Fibroblast of peridontal ligament (primary cell): ENCODE measurements at regions not wholly inside any gene's neighbourhood (a gene's known extent, or its start where the extent isn't known, plus 50 kb on each side); places are given as distances from the start of the nearest gene placed in this dataset.

Experiments used
- DNase-seq: peaks from one replicate; pipeline ENCODE4 v3.0.0-alpha.2; 2010; ENCODE audit errors: extremely low read depth

- DNase-seq, result no peak
Measured at GRCh38 chr2:144158096-144158495, 361.8 kb downstream of the ZEB2 start.

GRCh38 chr2:144156736-144157640 lies 362.9 kb downstream of the ZEB2 start:
- DNase-seq, result no peak

DNA sequence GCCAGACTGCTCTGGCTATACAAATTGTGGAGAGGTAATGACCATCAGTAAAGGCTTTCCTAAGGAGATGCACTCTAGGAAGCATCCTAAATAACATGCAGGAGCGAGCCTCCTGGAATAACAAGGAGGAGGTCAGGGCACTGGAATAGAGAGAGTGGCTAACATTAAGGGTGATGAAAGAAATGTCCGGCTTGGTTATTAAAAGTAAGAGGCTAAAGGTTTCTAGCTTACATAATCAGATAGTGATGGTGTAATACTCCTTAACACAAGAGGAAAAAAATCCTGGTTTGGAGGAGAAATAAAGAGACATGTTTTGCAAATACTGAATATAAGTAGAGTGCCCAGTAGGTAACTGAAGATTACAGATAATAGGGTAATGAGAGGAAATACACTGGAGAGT lies 365.7 kb downstream of the ZEB2 start:
- no peak for DNase-seq

DNA sequence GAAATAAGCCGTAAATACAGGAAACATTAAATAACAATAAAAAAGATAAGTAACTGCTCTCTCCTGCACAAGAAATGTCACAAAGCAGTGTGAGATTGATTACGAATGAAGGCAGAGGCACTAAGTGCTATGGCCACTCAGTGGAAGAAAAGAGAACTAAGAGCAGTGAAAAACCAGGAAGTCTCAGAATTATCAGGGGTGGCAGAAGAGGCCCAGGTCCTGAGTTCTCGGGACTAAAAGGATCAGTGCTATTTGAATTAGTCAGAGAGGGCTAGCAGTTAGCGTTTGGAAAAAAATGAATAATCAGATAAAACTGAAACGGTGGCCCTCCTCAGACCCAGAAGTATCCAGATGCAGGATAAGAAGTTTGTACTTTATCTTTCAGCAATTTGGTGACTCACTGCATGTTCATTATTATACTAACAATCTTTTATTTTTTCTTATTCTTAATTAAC lies 367.1 kb downstream of the ZEB2 start:
- peak; percentile 18 for DNase-seq

- no peak for DNase-seq
Measured at GRCh38 chr2:144151851-144152250, 368.1 kb downstream of the ZEB2 start.

DNA sequence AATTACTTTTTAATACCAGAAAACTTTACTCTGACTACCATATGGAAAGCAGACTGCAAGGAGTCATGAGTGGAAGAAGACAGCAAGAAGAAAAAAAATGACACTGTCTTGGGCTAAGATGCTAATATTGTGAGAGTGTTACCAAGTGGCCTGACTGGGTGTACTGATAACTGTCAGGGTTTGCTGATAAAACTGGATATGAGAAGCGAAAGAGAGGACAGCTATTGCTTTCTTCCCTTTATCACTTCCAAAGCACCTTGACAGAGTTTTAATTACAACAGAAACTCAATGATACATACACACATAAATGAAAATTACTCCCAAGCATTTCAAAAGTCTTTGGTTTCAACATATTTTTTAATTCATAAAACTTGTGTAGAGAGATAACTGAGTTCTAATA lies 368.5 kb downstream of the ZEB2 start:
- DNase-seq, result no peak

DNA sequence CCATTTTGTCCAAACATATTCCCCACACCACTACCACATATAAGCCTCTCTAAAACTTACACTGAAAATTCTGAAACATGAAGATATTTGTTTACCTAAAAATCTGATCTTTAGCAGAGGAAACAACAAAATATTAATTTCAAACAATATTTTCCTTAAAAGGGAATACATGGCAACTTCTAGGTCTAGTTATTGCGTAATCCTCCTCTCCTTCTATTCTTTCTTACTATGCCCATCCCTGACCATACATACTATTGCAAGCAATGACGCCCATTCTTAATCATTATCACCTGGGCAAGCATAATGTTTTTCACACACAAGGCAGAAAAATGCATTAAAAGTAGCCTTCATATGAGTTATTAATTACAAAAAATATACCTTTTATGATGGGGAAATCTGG lies 372.6 kb downstream of the ZEB2 start:
- DNase-seq, result no peak

- DNase-seq, result no peak
Measured at GRCh38 chr2:144146876-144147275, 373.0 kb downstream of the ZEB2 start.

DNA sequence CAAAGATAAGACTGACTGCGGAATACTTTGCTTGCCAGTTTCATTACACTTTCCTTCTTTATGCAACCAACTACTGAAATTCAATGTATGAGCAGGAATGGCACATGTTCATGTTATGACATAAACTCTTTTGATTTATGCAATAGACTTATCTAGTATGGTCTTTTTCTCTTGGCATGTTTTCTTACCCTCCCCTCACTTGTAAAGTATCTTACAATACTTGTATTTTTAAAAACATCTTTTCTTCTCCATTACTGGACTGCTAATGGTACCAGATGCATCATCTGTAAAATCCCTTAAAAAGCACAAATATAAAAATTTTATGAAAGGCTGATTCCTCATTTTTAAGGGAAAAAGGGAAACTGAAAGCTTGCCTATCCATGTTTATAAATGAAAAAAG lies 373.8 kb downstream of the ZEB2 start:
- no peak for DNase-seq

DNA sequence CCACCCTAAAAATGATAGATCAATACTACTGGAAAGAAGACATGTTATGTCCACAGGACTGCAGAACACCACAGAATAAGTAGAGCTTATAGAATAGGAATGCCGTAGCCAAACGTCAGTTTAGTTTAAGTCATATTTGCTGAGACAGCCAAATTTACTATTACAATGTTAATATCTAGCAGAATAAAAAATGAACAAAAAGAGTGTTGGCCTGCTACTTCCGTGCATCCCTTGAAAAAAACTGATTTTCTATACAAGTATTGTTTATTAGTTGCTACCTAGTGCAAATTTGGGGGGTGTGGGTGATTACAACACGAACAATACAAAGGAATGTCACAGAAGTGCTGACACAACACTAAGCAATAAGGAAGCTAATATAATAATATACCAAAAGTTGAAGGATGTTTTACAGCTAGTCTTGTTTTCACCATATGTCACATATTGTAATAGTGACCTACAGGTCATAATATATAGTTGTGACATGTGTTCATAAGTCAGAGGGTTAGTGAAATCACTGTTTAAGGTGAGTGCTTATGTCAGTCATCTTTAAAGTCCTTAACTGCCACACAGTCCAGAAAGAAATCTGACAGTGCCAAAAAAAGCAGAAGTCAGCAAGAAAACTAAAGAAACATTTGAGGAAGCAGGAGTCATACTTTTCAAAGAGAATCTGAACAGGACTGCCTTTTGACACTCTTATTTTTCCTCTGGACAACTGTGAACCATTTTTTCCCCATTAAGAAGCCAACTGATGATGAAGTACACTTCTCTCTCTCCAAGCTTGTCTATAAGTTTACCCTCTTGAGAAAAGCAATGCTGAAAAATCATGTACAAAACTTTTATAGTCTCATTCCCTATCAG lies 376.4 kb downstream of the ZEB2 start:
- DNase-seq, result no peak

DNA sequence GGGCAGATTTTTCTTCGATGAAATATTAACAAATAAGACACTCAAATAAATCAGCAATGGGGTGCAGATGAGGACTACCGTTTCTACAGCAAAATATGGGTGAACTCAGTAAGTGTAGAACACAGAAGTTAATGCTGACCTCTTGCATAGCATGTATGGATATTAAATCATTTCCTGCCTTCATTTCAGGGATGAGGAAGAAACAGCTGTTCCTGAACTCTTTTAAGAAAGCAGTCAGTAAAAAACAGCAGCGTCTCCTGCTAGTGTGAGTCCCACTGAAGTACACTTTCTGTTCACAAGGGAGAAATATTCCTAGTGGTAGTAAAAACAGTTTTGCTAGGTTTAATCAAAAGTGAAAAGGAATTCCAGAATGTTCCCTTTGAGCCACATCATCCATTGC lies 379.0 kb downstream of the ZEB2 start:
- no peak for DNase-seq

DNA sequence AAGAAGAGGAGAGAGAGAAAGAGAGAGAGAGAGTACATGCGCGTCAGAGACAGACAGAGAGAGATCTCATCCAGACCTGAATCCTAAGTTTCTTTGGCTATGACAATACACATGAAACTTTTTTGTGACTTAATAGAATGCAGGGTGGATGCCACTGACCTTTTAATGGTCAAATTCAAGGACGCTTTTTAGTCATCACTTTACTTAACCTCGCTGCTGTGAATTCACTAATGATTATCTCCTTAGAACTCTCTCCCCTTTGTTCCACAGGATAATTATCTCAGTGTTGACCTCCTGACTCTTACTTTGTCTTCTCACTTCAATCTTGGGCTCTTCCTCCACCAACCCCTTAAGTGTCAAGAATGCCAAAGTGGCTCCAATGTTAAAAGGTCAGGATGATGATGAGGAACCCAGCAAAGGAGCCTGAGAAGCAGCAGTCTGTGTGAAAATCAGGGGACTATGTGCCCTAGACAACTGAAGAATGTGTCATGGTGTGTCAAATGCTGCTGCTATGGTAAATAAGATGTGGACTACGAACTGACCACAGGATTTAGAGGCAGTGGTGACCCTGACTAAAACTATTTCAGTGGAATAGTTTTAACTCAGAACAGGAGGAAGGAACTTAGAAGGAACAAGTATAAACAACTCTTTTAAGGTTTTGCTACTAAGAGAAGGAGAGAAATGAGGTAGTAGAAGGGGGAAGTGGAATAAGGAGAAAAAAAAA lies 382.1 kb downstream of the ZEB2 start:
- peak; percentile 55 for DNase-seq

DNA sequence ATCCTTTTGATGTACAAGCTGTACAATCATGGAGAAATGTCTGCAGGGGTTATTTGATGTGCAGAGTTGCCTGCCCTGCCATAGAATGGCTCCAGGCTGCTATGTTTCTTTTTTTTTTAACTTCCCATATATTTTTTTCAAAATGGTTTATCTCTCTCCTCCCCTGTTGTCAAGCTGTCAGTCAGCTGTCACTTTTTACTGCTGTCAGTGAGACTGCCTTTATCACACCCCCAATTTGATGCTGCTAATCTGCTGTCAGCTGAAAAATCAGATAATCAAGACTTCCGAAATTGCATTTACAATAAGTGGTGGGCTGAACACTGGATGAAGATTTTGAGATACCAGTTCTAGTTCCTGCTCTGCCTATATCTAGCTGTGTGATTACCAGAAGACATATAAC lies 382.6 kb downstream of the ZEB2 start:
- no peak for DNase-seq

DNA sequence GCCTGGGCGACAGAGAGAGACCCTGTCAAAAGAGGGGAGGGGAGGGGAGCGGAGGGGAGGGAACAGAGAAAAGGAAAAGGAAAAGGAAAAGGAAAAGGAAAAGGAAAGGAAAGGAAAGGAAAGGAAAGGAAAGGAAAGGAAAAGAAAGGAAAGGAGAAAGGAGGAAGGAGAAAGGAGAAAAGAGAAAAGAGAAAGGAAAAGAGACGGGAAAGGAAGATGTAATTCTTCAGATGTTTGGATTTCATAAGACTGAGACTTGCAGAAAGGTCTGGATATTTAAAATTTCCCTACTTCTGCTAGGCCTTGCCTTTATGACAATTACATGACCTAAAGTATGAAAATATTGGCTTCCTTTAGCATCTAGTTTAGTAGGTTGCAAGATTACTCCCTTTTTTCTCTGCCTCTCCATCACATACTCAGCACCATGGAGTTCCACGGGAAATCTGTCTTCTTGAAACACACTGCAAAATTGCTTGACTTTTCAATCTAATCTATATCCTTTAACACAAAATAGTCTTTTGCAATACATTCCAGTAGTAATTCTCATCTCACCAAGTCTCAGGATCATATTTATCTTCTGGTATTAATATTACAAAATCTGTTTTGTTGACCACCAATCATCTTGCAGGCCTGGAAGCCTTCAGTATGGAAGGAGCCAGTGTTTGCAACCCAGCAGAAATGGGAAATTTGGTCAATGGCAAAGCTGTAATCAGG lies 383.5 kb downstream of the ZEB2 start:
- DNase-seq, result peak; percentile 8

DNA sequence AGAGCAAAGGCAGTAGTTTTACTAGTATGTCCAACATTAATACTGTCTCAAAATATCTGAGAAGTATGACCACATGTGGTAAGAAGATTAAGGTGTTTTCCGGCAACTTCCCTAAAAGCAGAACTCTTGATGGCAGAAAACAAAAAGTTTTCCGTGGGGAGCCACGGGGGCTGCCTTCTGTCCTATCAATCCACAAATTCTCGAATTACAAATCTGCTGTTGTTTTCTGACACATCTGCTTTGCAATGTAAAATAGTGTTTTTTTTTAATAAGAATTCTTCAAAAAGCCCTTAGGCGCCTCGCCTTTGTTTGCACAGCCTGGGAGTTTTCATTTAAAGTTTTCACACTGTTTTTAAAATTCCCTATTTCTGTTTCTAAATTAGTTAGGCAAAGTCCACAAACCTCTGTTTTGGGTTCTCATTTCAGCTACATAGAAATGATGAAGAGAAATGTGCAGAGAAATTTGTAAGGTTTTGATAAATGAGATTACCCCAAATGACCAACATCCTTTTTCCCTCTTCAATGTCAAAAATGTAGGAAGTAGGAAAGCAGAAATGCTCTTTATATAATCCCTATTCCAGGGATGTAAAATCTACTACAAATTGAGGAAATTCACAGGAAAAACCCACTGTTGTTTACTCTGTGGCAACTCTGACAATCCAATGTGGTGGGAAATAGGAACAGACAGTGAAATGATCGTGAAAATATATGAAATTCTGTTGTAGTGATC lies 385.8 kb downstream of the ZEB2 start:
- DNase-seq, result no peak

GRCh38 chr2:144132357-144132756 lies 387.6 kb downstream of the ZEB2 start:
- DNase-seq, result peak; percentile 83

- peak; percentile 47 for DNase-seq
Measured at GRCh38 chr2:144131042-144131441, 388.9 kb downstream of the ZEB2 start.

DNA sequence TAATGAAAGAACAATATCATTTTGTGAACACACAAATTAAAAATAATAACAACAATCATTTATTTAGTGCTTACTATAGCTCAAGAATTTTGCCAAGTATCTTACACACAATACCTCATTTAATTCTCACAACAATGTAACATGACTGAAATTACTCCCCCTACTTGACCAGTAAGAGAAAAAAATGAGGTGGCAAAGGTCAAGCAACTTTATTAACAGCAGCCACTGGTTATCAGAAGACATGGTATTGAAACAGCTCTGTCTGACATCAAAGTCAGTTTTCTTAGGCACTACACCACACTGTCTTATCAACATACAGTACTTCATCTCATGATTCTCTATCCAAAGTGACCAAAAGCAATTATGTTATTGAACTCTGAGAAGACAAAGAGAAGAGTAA lies 389.4 kb downstream of the ZEB2 start:
- DNase-seq, result no peak

DNA sequence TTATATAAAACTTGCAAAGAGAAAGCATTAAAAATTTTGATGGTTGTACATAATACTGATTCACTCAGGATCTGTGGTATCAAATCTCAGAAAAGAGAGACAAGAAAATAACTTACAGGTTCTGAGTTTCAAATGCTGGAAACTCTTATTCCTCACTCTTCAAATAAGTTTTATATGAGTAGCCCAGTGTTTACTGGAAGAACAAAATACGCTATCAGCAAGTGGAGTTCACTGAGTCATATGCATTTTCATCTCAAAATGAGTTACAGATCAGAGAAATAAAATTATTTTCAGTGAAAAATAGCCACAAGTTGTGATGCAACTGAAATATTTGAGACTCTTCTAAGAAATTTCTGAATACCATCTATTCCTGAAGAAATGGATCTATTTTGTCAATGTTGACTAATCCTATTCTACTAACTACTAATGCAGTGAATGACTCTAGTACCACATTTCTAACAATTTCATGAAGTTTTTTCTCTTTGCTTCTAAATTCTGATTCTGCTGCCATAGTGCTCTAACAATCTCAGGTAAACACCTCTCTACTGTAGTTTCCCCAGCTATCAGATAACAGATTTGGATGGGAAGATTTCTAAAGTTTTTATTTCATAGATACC lies 391.7 kb downstream of the ZEB2 start:
- peak; percentile 35 for DNase-seq

DNA sequence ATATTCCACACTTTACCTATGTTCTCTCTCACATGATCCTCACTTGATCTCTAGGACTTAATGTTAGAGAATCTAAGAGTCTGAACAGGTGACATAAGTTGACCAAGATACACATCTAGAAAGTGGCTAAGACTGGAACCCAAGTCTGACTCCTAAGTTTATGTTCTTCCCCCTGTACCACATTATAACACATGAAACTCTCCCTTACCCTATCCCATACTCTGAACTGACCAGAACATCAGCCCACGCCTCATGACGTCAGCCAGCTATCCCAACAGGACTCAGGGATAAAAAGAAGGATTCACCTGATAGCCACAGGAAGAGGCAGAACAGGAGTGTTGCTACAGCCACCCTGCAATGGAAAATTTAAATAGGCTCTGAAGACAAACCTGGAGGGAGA lies 392.2 kb downstream of the ZEB2 start:
- DNase-seq, result no peak
